MM.1S (cell line): ENCODE measurements at regions not wholly inside any gene's neighbourhood (a gene's known extent, or its start where the extent isn't known, plus 50 kb on each side); places are given as distances from the start of the nearest gene placed in this dataset.
A peak's percentile ranks its signal among the peaks of the same experiment; 100 is the strongest.

ENCODE experiments used
- DNase-seq: peaks from one replicate; pipeline ENCODE4 v3.0.0-alpha.2; 2015
- H2AFZ ChIP-seq: fragments of 300-600 bp; sonication (generic); 2 replicates; pipeline ENCODE4 v1.6.0; 2016; ENCODE audit warnings: antibody characterized with exemption, low read length
- H3F3A ChIP-seq: fragments of 300-600 bp; sonication (generic); 2 replicates; pipeline ENCODE4 v1.6.1; 2016; ENCODE audit warnings: mild to moderate bottlenecking, antibody characterized with exemption, low read length, moderate library complexity, mixed read lengths; ENCODE audit not compliant: insufficient read depth
- H3K27ac ChIP-seq: fragments of 300-600 bp; sonication (generic); 2 replicates; pipeline ENCODE4 v1.5.1; 2016; ENCODE audit warnings: mild to moderate bottlenecking, low read length
- H3K27me3 ChIP-seq: fragments of 300-600 bp; sonication (generic); replicated peaks from 2 replicates; pipeline ENCODE4 v1.6.0; 2016; ENCODE audit warnings: low read length; ENCODE audit not compliant: insufficient read depth
- H3K36me3 ChIP-seq: fragments of 300-600 bp; sonication (generic); replicated peaks from 2 replicates; pipeline ENCODE4 v1.6.1; 2016; ENCODE audit warnings: mild to moderate bottlenecking, low read length, mixed read lengths; ENCODE audit not compliant: insufficient read depth
- H3K4me1 ChIP-seq: fragments of 300-600 bp; sonication (generic); 2 replicates; pipeline ENCODE4 v1.6.1; 2016; ENCODE audit warnings: low read length, mixed read lengths
- H3K4me2 ChIP-seq: fragments of 300-600 bp; sonication (generic); 2 replicates; pipeline ENCODE4 v1.6.0; 2016; ENCODE audit warnings: low read depth, low read length
- H3K4me3 ChIP-seq: fragments of 300-600 bp; sonication (generic); 2 replicates; pipeline ENCODE4 v1.5.1; 2016; ENCODE audit warnings: low read length, mixed read lengths
- H3K79me2 ChIP-seq: fragments of 300-600 bp; sonication (generic); 2 replicates; pipeline ENCODE4 v1.6.1; 2016; ENCODE audit warnings: mixed run types, low read length, mixed read lengths
- H3K9ac ChIP-seq: fragments of 300-600 bp; sonication (generic); 2 replicates; pipeline ENCODE4 v1.6.1; 2016; ENCODE audit warnings: low read length, mixed read lengths
- H3K9me2 ChIP-seq: fragments of 300-600 bp; sonication (generic); replicated peaks from 2 replicates; pipeline ENCODE4 v1.6.1; 2016; ENCODE audit warnings: mild to moderate bottlenecking, low read length, mixed read lengths; ENCODE audit not compliant: insufficient read depth
- H3K9me3 ChIP-seq: fragments of 300-600 bp; sonication (generic); replicated peaks from 2 replicates; pipeline ENCODE4 v1.6.1; 2016; ENCODE audit warnings: mild to moderate bottlenecking, low read length, mixed read lengths; ENCODE audit not compliant: insufficient read depth
- H4K20me1 ChIP-seq: fragments of 300-600 bp; sonication (generic); 2 replicates; pipeline ENCODE4 v1.6.1; 2016; ENCODE audit warnings: mild to moderate bottlenecking, low read length, moderate library complexity, mixed read lengths; ENCODE audit not compliant: insufficient read depth
- CTCF ChIP-seq: fragments of 300-600 bp; sonication (generic); IDR thresholded peaks from 2 replicates; pipeline ENCODE4 v1.5.1; 2016; ENCODE audit warnings: antibody characterized with exemption, low read length, mixed read lengths
- EZH2 ChIP-seq: fragments of 300-600 bp; sonication (generic); optimal IDR thresholded peaks from 2 replicates; pipeline ENCODE3; 2017; ENCODE audit warnings: low read depth, mild to moderate bottlenecking, antibody characterized with exemption, low read length, mixed read lengths
- EZH2phosphoT487 ChIP-seq: fragments of 300-600 bp; sonication (generic); IDR thresholded peaks from 2 replicates; pipeline ENCODE4 v1.6.1; 2018; ENCODE audit warnings: antibody characterized with exemption, low read length

DNA sequence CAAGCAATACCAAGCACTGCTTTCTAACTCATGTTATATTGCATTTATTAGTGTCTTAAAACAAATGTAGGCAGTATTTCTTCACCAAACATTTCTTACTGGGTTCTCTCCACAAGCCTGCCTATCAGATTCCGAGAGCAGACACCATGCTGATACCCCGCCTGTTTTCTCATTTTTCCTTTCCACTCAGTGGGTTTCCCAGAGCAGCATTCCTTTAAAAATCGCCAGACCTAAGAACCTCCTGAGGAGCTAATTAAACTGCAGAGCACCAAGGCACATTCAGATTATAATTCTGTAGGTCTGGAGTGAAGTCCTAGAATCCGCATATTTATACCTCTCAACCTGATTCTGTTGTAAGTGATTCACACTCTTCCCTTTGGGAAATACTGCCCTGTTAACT is 405.6 kb downstream of the TNS1 start:
- Histone ChIP-seq H3K27ac (no peak overlapping the region), H3K36me3 (no peaks in the 10 kb centered on the region), H3K9me2 (no peaks in the 10 kb centered on the region), H3F3A (no peaks in the 10 kb centered on the region), H3K9me3 (no peaks in the 10 kb centered on the region), H3K9ac (no peak overlapping the region), H2AFZ (no peak overlapping the region), H3K4me3 (no peak overlapping the region), H3K79me2 (no peaks in the 10 kb centered on the region), H3K4me2 (no peak overlapping the region), H4K20me1 (no peaks in the 10 kb centered on the region), H3K4me1 (peaks cover 9% of the 10 kb centered on the region), H3K27me3 (no peaks in the 10 kb centered on the region)
- TF ChIP-seq CTCF (no peak), EZH2 (no peak)
- no peak for DNase-seq

DNA sequence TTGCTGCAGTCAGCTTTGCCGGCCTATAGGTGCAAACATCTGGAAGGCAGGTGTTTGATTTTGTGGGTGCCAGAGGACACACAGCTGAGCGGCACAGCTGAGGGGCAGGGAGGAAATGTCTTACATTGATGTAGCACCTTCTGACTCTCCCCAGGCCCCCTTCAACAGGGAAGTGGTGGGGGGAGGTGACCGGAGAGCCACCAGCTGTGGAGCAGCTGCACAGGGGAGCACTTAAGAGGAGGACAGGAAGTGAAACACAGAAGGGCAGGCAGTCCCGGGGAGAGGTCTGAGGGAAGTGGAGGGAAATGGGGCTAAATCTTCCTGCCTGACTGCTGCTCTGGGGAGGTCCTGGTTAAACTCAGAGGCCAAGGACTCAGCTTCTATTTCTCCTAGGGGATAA is 409.1 kb downstream of the TNS1 start:
- TF ChIP-seq CTCF: no peak
- no peak for TF ChIP-seq EZH2phosphoT487
- TF ChIP-seq EZH2: no peak
- Histone ChIP-seq H3K27me3 (no peaks in the 10 kb centered on the region), H3F3A (no peaks in the 10 kb centered on the region), H3K9me2 (no peaks in the 10 kb centered on the region), H3K9me3 (no peaks in the 10 kb centered on the region), H3K4me2 (peak overlapping the region; percentile 15; the same call in 1 of the 2 replicates), H3K79me2 (no peaks in the 10 kb centered on the region), H3K36me3 (no peaks in the 10 kb centered on the region), H3K9ac (no peak overlapping the region), H2AFZ (peak overlapping the region; percentile 26; the same call in 1 of the 2 replicates), H3K4me3 (no peak overlapping the region), H3K27ac (no peak overlapping the region), H4K20me1 (no peaks in the 10 kb centered on the region), H3K4me1 (peaks cover 9% of the 10 kb centered on the region)
- peak; percentile 24 for DNase-seq

DNA sequence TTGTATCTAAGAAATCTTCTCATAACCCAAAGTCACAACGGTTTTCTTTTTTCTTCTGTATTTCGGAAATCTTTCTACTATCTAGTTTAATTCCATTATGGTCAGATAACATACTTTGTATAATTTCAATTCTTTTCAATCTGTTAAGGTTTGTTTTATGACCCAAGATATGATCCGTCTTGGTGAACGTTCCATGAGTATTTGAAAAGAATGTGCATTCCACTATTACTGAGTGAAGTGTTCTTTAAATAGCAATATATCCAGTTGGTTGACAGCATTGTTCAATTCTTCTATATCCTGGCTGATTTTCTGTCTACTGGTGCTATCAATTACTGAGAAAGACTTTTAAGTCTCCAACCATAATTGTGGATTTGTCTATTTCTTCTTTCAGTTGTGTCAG is 414.5 kb downstream of the TNS1 start:
- H3K9ac ChIP-seq: no peak overlapping the region
- H3K27ac ChIP-seq: no peak overlapping the region
- no peaks in the 10 kb centered on the region for H3K27me3 ChIP-seq
- H3K4me2 ChIP-seq: no peak overlapping the region
- H3K4me1 ChIP-seq: no peaks in the 10 kb centered on the region
- DNase-seq: no peak
- H2AFZ ChIP-seq: no peak overlapping the region
- no peaks in the 10 kb centered on the region for H3K9me2 ChIP-seq
- no peak overlapping the region for H3K4me3 ChIP-seq
- no peaks in the 10 kb centered on the region for H4K20me1 ChIP-seq
- TF ChIP-seq EZH2phosphoT487 (no peak), EZH2 (no peak), CTCF (no peak)
- H3K36me3 ChIP-seq: no peaks in the 10 kb centered on the region
- H3K9me3 ChIP-seq: no peaks in the 10 kb centered on the region
- H3F3A ChIP-seq: no peaks in the 10 kb centered on the region
- H3K79me2 ChIP-seq: no peaks in the 10 kb centered on the region

- Histone ChIP-seq H3K27me3 (no peaks in the 10 kb centered on the region), H3K36me3 (no peaks in the 10 kb centered on the region)
Observed at GRCh38 chr2:217585362-217585761, 417.4 kb downstream of the TNS1 start.

More at GRCh38 chr2:217585362-217585761, 417.4 kb downstream of the TNS1 start:
- Histone ChIP-seq H2AFZ (no peak overlapping the region), H4K20me1 (no peaks in the 10 kb centered on the region), H3K4me3 (no peak overlapping the region), H3K79me2 (no peaks in the 10 kb centered on the region), H3K9me3 (no peaks in the 10 kb centered on the region), H3F3A (no peaks in the 10 kb centered on the region), H3K27ac (no peak overlapping the region), H3K4me2 (no peak overlapping the region), H3K9me2 (no peaks in the 10 kb centered on the region), H3K9ac (no peak overlapping the region), H3K4me1 (no peaks in the 10 kb centered on the region)
- no peak for TF ChIP-seq EZH2
- no peak for TF ChIP-seq CTCF
- TF ChIP-seq EZH2phosphoT487: no peak
- DNase-seq: no peak
